Islet of Langerhans (tissue), 1 donor: ENCODE measurements at regions not wholly inside any gene's neighbourhood (a gene's known extent, or its start where the extent isn't known, plus 50 kb on each side); places are given as distances from the start of the nearest gene placed in this dataset.

ENCODE experiments used
- FAIRE-seq: peaks from one replicate; lab custom pipeline; 2011; peaks lifted over from hg19 to GRCh38; lab: Jason Lieb, UNC

GRCh38 chr2:24439971-24440340, 51.1 kb upstream of the NCOA1 start:
- FAIRE-seq, result no peak

- FAIRE-seq, result no peak
These were observed 51.6 kb upstream of the NCOA1 start for GRCh38 chr2:24439280-24439970.

GRCh38 chr2:24438106-24438505, 52.9 kb upstream of the NCOA1 start:
- no peak for FAIRE-seq

- no peak for FAIRE-seq
These were observed 55.4 kb upstream of the NCOA1 start for GRCh38 chr2:24435391-24436316.

GRCh38 chr2:24434541-24434940, 56.5 kb upstream of the NCOA1 start:
- no peak for FAIRE-seq

- no peak for FAIRE-seq
These were observed 58.3 kb upstream of the NCOA1 start for GRCh38 chr2:24432735-24433134.

GRCh38 chr2:24432121-24432520, 58.9 kb upstream of the NCOA1 start:
- FAIRE-seq, result no peak

- no peak for FAIRE-seq
These were observed 61.6 kb upstream of the NCOA1 start for GRCh38 chr2:24429197-24430074.

GRCh38 chr2:24424387-24424786, 64.1 kb upstream of the ITSN2 start:
- FAIRE-seq, result no peak

- no peak for FAIRE-seq
These were observed 62.8 kb upstream of the ITSN2 start for GRCh38 chr2:24423095-24423494.

GRCh38 chr2:24421668-24422067, 61.3 kb upstream of the ITSN2 start:
- FAIRE-seq, result no peak

- FAIRE-seq, result no peak
These were observed 60.0 kb upstream of the ITSN2 start for GRCh38 chr2:24420373-24420772.

GRCh38 chr2:24418166-24418841, 58.0 kb upstream of the ITSN2 start:
- FAIRE-seq, result no peak

GRCh38 chr2:24412812-24413211, 52.5 kb upstream of the ITSN2 start:
- FAIRE-seq, result no peak

GRCh38 chr2:24411488-24412151, 51.3 kb upstream of the ITSN2 start:
- FAIRE-seq, result no peak

GRCh38 chr2:24410976-24411375, 50.6 kb upstream of the ITSN2 start:
- FAIRE-seq, result no peak

- FAIRE-seq, result peak; percentile 55
These were observed 49.6 kb upstream of the ITSN2 start for GRCh38 chr2:24409700-24410556.
